DND-41 (cell line): ENCODE measurements at regions not wholly inside any gene's neighbourhood (a gene's known extent, or its start where the extent isn't known, plus 50 kb on each side); places are given as distances from the start of the nearest gene placed in this dataset.

Experiments used
- EZH2 ChIP-seq: IDR thresholded peaks from 3 replicates; pipeline ENCODE4 v1.6.1; 2012; ENCODE audit warnings: borderline replicate concordance, low read depth, mild to moderate bottlenecking, moderate library complexity, low read length, inconsistent platforms; ENCODE audit not compliant: severe bottlenecking
- TF ChIP-seq, protein P1 (sequence below): IDR thresholded peaks from 2 replicates; pipeline ENCODE4 v1.5.1; 2012; ENCODE audit warnings: borderline replicate concordance, low read length, moderate library complexity, mild to moderate bottlenecking; ENCODE audit not compliant: poor library complexity, severe bottlenecking; ENCODE audit errors: extremely low read depth

DNA sequence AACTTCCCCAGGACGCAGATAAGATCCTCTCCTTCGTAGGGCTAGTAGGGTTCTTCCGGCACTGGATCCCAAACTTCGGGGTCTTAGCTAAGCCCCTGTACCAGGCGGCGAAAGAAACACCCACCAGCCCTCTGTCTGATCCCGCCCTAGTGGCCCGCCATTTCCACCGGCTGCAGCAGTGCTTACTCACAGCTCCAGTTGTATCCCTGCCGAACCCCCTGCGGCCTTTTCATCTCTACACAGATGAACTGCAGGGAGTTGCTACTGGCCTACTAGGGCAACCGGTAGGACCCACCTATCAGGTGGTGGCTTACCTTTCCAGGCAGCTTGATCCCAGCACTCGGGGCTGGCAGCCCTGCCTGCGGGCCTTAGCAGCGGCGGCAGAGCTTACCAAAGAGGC, 961.2 kb downstream of the RPA4 start:
- TF ChIP-seq, protein P1, sequence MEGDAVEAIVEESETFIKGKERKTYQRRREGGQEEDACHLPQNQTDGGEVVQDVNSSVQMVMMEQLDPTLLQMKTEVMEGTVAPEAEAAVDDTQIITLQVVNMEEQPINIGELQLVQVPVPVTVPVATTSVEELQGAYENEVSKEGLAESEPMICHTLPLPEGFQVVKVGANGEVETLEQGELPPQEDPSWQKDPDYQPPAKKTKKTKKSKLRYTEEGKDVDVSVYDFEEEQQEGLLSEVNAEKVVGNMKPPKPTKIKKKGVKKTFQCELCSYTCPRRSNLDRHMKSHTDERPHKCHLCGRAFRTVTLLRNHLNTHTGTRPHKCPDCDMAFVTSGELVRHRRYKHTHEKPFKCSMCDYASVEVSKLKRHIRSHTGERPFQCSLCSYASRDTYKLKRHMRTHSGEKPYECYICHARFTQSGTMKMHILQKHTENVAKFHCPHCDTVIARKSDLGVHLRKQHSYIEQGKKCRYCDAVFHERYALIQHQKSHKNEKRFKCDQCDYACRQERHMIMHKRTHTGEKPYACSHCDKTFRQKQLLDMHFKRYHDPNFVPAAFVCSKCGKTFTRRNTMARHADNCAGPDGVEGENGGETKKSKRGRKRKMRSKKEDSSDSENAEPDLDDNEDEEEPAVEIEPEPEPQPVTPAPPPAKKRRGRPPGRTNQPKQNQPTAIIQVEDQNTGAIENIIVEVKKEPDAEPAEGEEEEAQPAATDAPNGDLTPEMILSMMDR, result no peak
- no peak for TF ChIP-seq EZH2
